Tibial nerve (tissue), 3 donors: ENCODE measurements at regions not wholly inside any gene's neighbourhood (a gene's known extent, or its start where the extent isn't known, plus 50 kb on each side); places are given as distances from the start of the nearest gene placed in this dataset.

Experiments
- POLR2A ChIP-seq, 2 donors: fragments of 450-650 bp; IDR thresholded peaks; one replicate each; pipeline ENCODE4 v1.6.1; 2017; ENCODE audit warnings: antibody characterized with exemption in 2 of 2, mild to moderate bottlenecking in 2 of 2, moderate library complexity in 2 of 2
- TF ChIP-seq, protein P1 (sequence below), 5 experiments: fragments of 200-600 bp in 3 of 5; fragments of 450-650 bp in 2 of 5; sonication (generic) in 3 of 5; IDR thresholded peaks; one replicate each; pipeline ENCODE4 v1.5.1; 2016 to 2019; ENCODE audit warnings: antibody characterized with exemption in 5 of 5, mild to moderate bottlenecking in 3 of 5, moderate library complexity in 2 of 5

DNA sequence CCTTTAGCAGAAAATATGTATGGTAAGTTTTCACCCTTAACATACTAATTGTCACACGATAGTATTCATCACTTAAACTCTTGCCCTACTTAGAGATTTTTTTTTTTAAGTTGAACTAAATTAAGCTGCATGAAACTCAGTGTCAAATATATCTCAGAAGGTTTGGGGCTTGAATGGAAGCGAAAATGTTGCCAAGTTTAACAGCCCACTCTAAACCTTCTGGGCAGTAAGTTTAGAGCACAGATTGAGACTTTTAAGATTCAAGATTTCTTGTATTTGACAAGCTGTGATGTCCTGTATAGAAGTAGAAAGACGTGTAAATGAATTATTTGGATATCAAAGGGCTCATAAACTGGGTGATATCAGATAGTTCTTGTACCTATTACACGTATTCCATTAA lies 287.3 kb upstream of the FLRT2 start:
- no peak for TF ChIP-seq POLR2A (IDR thresholded peaks at IDR 0.05)
- TF ChIP-seq, protein P1, sequence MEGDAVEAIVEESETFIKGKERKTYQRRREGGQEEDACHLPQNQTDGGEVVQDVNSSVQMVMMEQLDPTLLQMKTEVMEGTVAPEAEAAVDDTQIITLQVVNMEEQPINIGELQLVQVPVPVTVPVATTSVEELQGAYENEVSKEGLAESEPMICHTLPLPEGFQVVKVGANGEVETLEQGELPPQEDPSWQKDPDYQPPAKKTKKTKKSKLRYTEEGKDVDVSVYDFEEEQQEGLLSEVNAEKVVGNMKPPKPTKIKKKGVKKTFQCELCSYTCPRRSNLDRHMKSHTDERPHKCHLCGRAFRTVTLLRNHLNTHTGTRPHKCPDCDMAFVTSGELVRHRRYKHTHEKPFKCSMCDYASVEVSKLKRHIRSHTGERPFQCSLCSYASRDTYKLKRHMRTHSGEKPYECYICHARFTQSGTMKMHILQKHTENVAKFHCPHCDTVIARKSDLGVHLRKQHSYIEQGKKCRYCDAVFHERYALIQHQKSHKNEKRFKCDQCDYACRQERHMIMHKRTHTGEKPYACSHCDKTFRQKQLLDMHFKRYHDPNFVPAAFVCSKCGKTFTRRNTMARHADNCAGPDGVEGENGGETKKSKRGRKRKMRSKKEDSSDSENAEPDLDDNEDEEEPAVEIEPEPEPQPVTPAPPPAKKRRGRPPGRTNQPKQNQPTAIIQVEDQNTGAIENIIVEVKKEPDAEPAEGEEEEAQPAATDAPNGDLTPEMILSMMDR (IDR thresholded peaks at IDR 0.05): no peak
